NCI-H2196 (cell line): ENCODE measurements at regions not wholly inside any gene's neighbourhood (a gene's known extent, or its start where the extent isn't known, plus 50 kb on each side); places are given as distances from the start of the nearest gene placed in this dataset.
"Not testable (repeated sequence)": the region's sequence is repeated elsewhere in the genome, so short reads cannot be mapped to it uniquely, and the experiment has no call there.

Experiments used
- DNase-seq: peaks from one replicate; lab custom pipeline; 2025; ENCODE audit not compliant: unreplicated experiment; lab: John Stamatoyannopoulos, UW

DNA sequence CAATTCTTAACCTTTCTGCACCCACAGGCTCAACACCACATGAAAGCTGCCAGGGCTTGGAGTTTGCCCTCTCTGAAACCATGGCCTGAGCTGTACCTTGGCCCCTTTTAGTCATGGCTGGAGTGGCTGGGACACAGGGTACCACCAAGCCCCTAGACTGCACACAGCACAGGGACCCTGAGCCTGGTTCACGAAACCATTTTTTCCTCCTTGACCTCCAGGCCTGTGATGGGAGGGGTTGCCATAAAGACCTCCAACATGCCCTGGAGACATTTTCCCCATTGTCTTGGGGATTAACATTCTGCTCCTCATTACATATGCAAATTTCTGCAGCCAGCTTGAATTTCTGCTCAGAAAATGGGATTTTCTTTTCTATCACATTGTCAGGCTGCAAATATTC lies 113.4 kb downstream of the XPNPEP1 start:
- not testable (repeated sequence) for DNase-seq

DNA sequence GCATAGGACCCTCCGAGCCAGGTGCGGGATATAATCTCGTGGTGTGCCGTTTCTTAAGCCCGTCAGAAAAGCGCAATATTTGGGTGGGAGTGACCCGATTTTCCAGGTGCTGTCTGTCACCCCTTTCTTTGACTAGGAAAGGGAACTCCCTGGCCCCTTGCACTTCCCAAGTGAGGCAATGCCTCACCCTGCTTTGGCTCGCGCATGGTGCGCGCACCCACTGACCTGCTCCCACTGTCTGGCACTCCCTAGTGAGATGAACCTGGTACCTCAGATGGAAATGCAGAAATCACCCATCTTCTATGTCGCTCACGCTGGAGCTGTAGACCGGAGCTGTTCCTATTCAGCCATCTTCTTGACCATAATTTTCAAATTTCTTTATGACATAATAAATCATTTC lies 122.1 kb downstream of the XPNPEP1 start:
- not testable (repeated sequence) for DNase-seq

DNA sequence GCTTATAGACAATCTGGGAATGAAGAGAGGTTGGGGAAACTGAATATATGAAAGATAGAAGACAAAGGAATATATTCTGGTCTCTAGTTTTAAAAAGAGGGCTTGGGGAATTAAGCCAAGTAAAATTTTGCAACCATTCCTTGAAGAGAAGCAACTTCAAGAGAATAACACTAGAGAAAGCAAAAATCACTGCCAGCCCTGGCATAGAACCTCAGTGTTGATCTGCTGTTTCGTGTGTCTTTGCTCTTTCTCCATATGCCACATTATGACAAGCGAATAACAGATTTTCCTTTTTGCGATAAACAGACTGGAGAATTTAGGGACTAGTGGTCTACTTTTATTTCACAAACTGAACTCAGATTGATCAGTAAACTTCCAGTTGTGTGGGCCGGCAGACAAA lies 132.7 kb downstream of the XPNPEP1 start:
- no peak for DNase-seq

GRCh38 chr10:109784236-109784635 lies 139.1 kb downstream of the XPNPEP1 start:
- DNase-seq: no peak

DNA sequence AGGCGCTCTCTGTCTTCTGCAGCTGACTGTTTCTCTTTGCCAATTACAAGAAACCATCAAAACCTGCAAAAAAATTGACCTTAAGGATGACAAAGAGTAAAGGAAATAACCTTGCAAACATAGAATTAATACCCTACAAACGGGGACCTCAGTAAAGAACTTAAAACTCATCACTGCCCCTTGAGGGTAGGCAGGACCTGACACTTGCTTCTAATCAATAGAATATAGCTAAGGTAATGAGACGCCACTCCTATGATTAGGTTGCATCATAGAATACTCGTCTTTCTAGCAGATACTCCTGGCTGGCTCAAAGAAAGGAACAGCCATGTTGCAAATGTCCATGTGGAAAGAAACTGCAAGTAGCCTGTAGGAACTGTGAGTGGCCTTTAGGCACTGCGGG lies 140.0 kb downstream of the XPNPEP1 start:
- no peak for DNase-seq

DNA sequence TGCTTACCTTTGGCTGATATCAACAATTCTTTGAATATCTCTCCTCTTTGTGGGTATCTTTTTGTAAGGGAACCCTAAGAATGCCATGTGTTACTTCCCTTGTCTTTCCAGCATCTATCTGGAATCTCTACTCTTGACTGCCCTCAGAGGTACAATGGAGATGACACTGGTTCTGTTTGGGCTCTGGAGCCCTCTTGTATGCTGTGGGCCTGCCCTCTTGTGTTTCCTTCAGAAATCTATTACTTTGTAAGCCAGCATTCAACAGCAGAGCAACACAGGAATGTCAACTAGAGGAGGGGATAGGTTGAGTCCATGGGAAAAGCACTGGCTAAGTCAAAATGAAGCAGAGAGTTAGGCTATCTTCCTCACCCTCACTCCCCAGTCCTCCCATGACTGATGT lies 142.3 kb downstream of the XPNPEP1 start:
- no peak for DNase-seq

DNA sequence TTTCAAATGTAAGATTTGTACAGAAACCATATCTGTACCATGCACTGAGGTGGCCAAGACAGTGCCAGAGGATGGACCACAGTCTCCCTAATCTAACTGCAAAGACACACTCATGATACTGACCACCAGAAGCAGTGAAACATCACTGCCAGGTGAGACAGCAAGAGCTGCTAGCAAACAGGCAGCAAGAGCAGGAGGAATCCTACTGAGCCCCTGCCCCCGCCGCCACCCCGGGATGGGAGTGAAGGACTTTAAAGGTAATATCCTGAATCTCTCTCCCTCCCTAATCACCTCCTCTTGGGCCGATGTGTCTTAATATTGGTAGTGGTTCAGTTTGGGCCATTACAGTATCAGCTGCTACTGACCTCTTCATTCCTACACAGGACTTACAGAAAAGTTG lies 144.3 kb downstream of the XPNPEP1 start:
- DNase-seq: no peak

- no peak for DNase-seq
These were observed 149.2 kb downstream of the XPNPEP1 start for GRCh38 chr10:109774121-109774440.

- DNase-seq: peak; percentile 0
These were observed 149.8 kb downstream of the XPNPEP1 start for GRCh38 chr10:109773288-109774120.

- no peak for DNase-seq
These were observed 152.6 kb downstream of the XPNPEP1 start for GRCh38 chr10:109770663-109771062.

- DNase-seq: no peak
These were observed 153.3 kb downstream of the XPNPEP1 start for GRCh38 chr10:109769966-109770365.

DNA sequence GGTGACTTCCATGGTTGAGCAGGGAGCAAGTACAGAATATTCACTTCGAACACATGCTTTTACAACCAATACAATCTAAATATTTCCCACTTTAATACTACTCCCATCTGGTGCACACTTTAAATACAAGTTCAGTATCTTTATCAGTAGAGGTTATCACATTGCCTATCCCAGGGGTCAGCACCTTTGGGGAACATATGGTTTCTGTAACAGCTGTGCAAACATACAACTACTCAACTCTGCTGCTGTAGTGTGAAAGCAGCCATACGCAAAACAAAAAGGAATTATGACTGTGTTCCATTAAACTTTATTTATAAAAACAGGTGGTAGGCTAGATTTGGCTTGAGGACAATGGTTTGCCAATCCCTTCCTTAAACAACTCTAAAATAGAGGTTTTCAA lies 157.5 kb downstream of the XPNPEP1 start:
- no peak for DNase-seq

DNA sequence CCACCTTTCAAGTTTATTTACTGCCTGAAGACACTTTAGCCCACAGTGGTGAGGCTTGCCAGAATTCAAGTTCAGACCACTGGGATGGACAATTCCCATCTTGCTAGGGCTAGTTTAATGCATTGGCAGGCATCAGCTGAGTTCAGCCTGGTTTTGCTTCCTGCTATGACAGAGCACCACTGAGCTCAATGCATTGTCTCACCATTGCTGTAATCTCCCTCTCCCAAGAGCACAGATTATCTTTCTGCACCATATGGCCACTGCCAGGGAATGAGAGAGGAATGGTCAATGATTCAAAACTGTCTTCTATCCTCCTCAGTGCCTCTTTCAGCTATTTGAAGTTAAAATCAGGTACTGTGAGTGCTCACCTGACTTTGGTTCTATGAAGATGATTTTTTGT lies 160.8 kb downstream of the XPNPEP1 start:
- no peak for DNase-seq

- not testable (repeated sequence) for DNase-seq
These were observed 165.6 kb downstream of the XPNPEP1 start for GRCh38 chr10:109757670-109758069.

GRCh38 chr10:109746861-109747260 lies 176.4 kb downstream of the XPNPEP1 start:
- no peak for DNase-seq

- DNase-seq: no peak
These were observed 179.3 kb downstream of the XPNPEP1 start for GRCh38 chr10:109744020-109744419.

DNA sequence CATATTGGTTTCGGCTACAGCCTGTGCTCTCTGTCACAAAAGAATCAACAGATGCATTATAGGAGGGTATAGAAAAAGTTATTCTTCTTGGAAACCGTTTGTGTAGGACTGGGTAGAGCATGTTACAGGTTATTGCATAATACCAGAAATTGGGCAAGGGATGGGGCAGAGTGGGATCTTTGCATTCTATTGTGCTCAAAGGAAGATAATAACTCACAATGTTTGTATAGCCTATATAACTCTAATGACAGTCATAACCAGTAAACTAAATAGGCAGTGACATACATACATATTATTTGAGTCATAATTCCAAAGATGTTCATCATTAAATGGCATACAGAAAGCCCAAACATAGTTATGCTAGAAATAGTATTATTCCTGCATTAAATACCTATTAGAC lies 179.7 kb downstream of the XPNPEP1 start:
- DNase-seq: no peak

GRCh38 chr10:109743146-109743545 lies 180.2 kb downstream of the XPNPEP1 start:
- DNase-seq: no peak

DNA sequence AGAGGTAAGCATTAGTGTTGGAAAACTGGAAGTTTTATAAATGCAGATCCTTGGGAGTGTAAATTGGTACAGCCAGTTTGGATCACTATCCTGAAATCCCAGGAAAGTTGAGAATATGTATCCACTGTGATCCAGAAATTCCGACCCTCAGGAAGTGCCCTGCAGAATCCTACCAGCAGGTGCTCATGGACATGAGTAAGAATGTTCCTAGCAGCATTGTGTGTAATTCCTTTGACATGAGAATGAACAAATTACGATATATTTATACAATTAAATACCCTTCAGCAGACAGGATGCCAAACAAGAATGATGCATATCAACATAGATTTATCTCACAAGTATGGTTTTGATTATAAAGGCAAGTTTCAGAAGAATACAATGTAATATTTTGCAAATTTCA lies 181.6 kb downstream of the XPNPEP1 start:
- no peak for DNase-seq

DNA sequence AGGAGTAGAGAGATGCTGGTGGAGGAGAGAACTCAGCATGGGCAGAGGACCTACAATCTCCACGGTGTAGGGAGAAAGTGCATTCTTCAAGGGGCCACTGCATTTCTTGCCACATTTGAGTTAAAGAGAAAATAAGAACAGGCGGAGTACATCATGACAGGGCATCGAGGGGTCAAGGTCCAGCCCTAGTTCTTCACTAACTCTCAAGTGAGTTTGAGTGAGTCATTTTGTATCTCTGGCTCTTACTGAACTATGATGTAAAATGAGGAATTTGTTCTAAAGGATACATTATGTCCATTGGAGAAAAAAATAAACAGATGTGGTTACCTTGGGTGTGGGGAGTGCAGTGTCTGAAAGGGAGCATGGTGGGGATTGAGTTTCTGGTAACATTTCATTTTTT lies 182.9 kb downstream of the XPNPEP1 start:
- DNase-seq: no peak

- DNase-seq: no peak
These were observed 185.7 kb downstream of the XPNPEP1 start for GRCh38 chr10:109737626-109738025.

DNA sequence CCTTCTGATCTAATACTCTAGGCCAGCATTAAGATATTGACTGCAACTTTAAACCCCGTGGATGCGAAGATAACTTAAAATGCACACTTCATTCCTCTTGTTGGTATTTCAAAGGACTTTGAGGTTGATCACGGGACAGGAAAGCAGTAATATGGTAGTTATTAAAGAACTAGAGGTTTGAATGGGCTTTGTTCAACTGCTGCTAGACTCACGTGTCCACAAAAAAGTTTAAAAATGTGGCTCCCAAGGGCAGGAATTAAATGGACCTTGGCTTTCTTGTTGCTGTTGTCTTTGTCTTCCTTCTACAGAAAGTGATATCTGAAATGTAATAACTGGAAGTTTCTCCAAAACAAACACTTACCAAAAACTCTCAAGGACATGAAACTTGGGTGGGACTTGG lies 186.3 kb downstream of the XPNPEP1 start:
- no peak for DNase-seq

DNA sequence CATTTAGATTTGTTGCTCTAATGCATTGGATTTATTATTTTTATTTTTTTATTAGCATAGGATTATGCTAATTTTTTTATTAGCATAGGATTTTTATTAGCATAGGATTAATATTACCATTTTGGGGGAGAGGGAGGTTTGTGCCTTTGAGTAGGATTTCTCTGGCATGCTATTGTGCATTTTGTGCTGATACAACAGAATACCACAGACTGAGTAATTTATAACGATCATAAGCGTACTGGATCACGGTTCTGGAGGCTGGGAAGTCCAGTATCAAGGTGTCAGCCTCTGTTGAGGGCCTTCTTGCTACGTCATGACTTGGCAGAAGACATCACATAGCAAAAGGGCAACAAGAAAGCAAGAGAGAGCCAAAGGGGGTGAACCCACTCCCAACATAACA lies 187.5 kb downstream of the XPNPEP1 start:
- DNase-seq: no peak
